Gastroesophageal sphincter (tissue), 4 donors: ENCODE measurements at regions not wholly inside any gene's neighbourhood (a gene's known extent, or its start where the extent isn't known, plus 50 kb on each side); places are given as distances from the start of the nearest gene placed in this dataset.
A peak's percentile ranks its signal among the peaks of the same experiment; 100 is the strongest.

Experiments
- ATAC-seq: fragments of 150-250 bp; one replicate; pipeline ENCODE4 v1.9.1; 2016; ENCODE audit warnings: mild to moderate bottlenecking, moderate library complexity
- H3K27ac ChIP-seq, 4 donors: fragments of 200-600 bp; sonication (generic) in 3 of 4; 1 replicate in 3 of 4; 2 replicates in 1 of 4; pipeline ENCODE4 v1.5.1; 2016 to 2019
- H3K27me3 ChIP-seq: fragments of 200-600 bp; sonication (generic); one replicate; pipeline ENCODE4 v1.5.1; 2019
- H3K36me3 ChIP-seq, 2 donors: fragments of 200-600 bp; sonication (generic); one replicate each; pipeline ENCODE4 v1.5.1; 2019; ENCODE audit warnings: control low read depth in 1 of 2
- H3K4me1 ChIP-seq, 3 donors: fragments of 200-600 bp; sonication (generic); 1 replicate in 2 of 3; 2 replicates in 1 of 3; pipeline ENCODE4 v1.5.1; 2016 to 2019; ENCODE audit warnings: control low read depth in 2 of 3
- H3K4me3 ChIP-seq, 2 donors: fragments of 200-600 bp; sonication (generic); one replicate each; pipeline ENCODE4 v1.5.1; 2019; ENCODE audit warnings: mild to moderate bottlenecking in 1 of 2, moderate library complexity in 1 of 2
- H3K9me3 ChIP-seq, 3 donors: fragments of 200-600 bp; sonication (generic); one replicate each; pipeline ENCODE4 v1.5.1; 2017 to 2019; ENCODE audit warnings: control low read depth in 2 of 3
- CTCF ChIP-seq, 4 experiments: fragments of 200-600 bp in 2 of 4; fragments of 450-650 bp in 2 of 4; sonication (generic) in 1 of 4; IDR thresholded peaks; one replicate each; pipeline ENCODE4 v1.5.1; 2017 to 2019; ENCODE audit warnings: antibody characterized with exemption in 4 of 4, mild to moderate bottlenecking in 2 of 4, moderate library complexity in 2 of 4
- EP300 ChIP-seq: sonication (generic); formaldehyde crosslinking; IDR thresholded peaks from one replicate; pipeline ENCODE4 v1.6.1; 2017; ENCODE audit warnings: antibody characterized with exemption, mild to moderate bottlenecking
- POLR2A ChIP-seq, 2 donors: fragments of 450-650 bp; IDR thresholded peaks; one replicate each; pipeline ENCODE4 v1.6.1; 2017; ENCODE audit warnings: antibody characterized with exemption in 2 of 2, mild to moderate bottlenecking in 2 of 2, moderate library complexity in 1 of 2
- POLR2AphosphoS5 ChIP-seq: sonication (generic); formaldehyde crosslinking; IDR thresholded peaks from one replicate; pipeline ENCODE4 v1.6.1; 2017; ENCODE audit warnings: antibody characterized with exemption
- WGBS, 2 donors: methylation state at CpG; one replicate each; pipeline ENCODE4 v1.1.5; 2018; ENCODE audit warnings: low coverage in 1 of 2; 5-methylcytosine and 5-hydroxymethylcytosine counted together

DNA sequence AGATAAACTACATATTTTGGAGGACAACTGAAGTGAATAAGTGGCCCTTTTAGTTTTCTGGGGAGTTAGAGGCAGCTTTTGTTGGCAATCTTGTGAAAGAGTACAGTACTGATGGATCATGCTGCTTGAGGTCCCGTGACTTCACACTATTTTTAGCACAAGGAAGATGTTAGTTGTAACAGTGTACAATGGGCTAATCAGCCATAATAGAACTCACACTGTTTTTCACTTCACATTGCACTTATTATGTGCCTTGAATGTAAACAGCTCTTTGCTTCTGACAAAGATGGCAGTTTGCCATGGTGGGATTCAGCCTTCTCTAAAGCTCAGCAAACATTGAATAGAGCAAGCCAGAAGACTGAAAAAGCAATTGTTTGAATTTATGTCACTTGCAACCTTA lies 176.7 kb upstream of the ZNF608 start:
- TF ChIP-seq POLR2A (IDR thresholded peaks at IDR 0.05) (no peak), CTCF (IDR thresholded peaks at IDR 0.05) (no peak), EP300 (no peak), POLR2AphosphoS5 (no peak)
- ATAC-seq, result peak; percentile 51
- 0 to 21% methylated on average over 1 of the region's 1 CpG for WGBS, 2 donors

GRCh38 chr5:124924729-124925128 lies 178.3 kb upstream of the ZNF608 start:
- no peaks in the 10 kb centered on the region for H3K36me3 ChIP-seq
- no peak overlapping the region for H3K4me3 ChIP-seq
- no peak for TF ChIP-seq POLR2A (IDR thresholded peaks at IDR 0.05)
- TF ChIP-seq EP300, result no peak
- H3K27ac ChIP-seq, result no peak overlapping the region
- H3K27me3 ChIP-seq, result no peaks in the 10 kb centered on the region
- peaks cover 0 to 19% (median 2%) of the 10 kb centered on the region in 3 donors for H3K4me1 ChIP-seq
- ATAC-seq, result no peak
- 100% methylated on average over 1 of the region's 1 CpG for WGBS, 2 donors
- no peaks in the 10 kb centered on the region for H3K9me3 ChIP-seq

More for the DNA sequence above, 176.7 kb upstream of the ZNF608 start:
- peaks cover 0 to 19% (median 2%) of the 10 kb centered on the region in 3 donors for H3K4me1 ChIP-seq
- no peak overlapping the region for H3K4me3 ChIP-seq
- H3K9me3 ChIP-seq, result no peaks in the 10 kb centered on the region
- H3K27ac ChIP-seq, result peak overlapping the region in 1 of 4 donors; percentile 4
- H3K27me3 ChIP-seq, result no peaks in the 10 kb centered on the region
- no peaks in the 10 kb centered on the region for H3K36me3 ChIP-seq

GRCh38 chr5:124927735-124928134 lies 181.3 kb upstream of the ZNF608 start:
- no peak overlapping the region for H3K27ac ChIP-seq
- 78 to 92% methylated on average over 2 to 3 of the region's 3 CpGs for WGBS, 2 donors
- TF ChIP-seq POLR2A (IDR thresholded peaks at IDR 0.05) (no peak), EP300 (no peak), POLR2AphosphoS5 (no peak), CTCF (IDR thresholded peaks at IDR 0.05) (no peak)
- no peak overlapping the region for H3K4me3 ChIP-seq
- peaks cover 0 to 17% (median 0%) of the 10 kb centered on the region in 3 donors for H3K4me1 ChIP-seq
- H3K27me3 ChIP-seq, result no peaks in the 10 kb centered on the region
- ATAC-seq, result no peak
- H3K9me3 ChIP-seq, result no peaks in the 10 kb centered on the region
- no peaks in the 10 kb centered on the region for H3K36me3 ChIP-seq

DNA sequence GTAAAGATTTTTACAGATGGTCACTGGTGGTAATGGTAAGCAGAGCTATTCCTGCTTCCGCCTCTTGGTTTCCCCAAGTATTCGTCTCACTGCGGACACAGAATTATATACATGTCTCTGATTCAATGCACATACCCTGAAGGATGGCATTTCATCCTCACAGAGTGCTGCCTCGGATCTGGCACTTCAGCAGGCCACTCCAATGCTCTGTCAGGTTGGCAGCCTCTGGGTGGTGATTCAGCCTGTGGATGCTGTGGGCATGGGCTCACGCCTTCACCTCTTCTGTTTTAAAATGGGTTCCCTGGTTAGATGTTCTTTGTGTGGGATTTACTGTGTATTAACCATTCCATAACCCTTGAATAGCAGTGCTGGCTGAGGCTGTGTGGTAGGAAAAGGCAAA lies 182.6 kb upstream of the ZNF608 start:
- Histone ChIP-seq H3K36me3 (no peaks in the 10 kb centered on the region), H3K4me1 (peaks cover 0 to 12% (median 0%) of the 10 kb centered on the region in 3 donors), H3K4me3 (no peak overlapping the region), H3K27me3 (no peaks in the 10 kb centered on the region), H3K27ac (no peak overlapping the region), H3K9me3 (no peaks in the 10 kb centered on the region)
- 80% methylated on average over 2 of the region's 5 CpGs; no CpG with 5 or more reads in 1 of the 2 donors for WGBS, 2 donors
- ATAC-seq, result no peak
- TF ChIP-seq EP300 (no peak), CTCF (IDR thresholded peaks at IDR 0.05) (no peak), POLR2AphosphoS5 (no peak), POLR2A (IDR thresholded peaks at IDR 0.05) (no peak)

- Histone ChIP-seq H3K36me3 (no peaks in the 10 kb centered on the region), H3K9me3 (no peaks in the 10 kb centered on the region), H3K27ac (peak overlapping the region; percentile 30 to 64 (median 49)), H3K4me3 (no peak overlapping the region), H3K27me3 (no peaks in the 10 kb centered on the region), H3K4me1 (peaks cover 0 to 12% (median 0%) of the 10 kb centered on the region in 3 donors)
- TF ChIP-seq POLR2AphosphoS5 (peak; percentile 54), POLR2A (IDR thresholded peaks at IDR 0.05) (no peak)
- ATAC-seq, result peak; percentile 66
- WGBS, 2 donors, result 30% methylated on average over 2 to 4 of the region's 4 CpGs
These were observed 186.6 kb upstream of the ZNF608 start for GRCh38 chr5:124932791-124933600.

GRCh38 chr5:124935065-124935464 lies 188.6 kb upstream of the ZNF608 start:
- Histone ChIP-seq H3K9me3 (no peaks in the 10 kb centered on the region), H3K36me3 (no peaks in the 10 kb centered on the region), H3K4me3 (no peak overlapping the region), H3K27me3 (no peaks in the 10 kb centered on the region), H3K4me1 (peaks cover 0 to 12% (median 0%) of the 10 kb centered on the region in 3 donors), H3K27ac (no peak overlapping the region)
- WGBS, 2 donors, result 74 to 93% methylated on average over 3 to 4 of the region's 4 CpGs
- TF ChIP-seq POLR2AphosphoS5 (no peak), CTCF (IDR thresholded peaks at IDR 0.05) (no peak), POLR2A (IDR thresholded peaks at IDR 0.05) (no peak), EP300 (no peak)
- ATAC-seq, result no peak
